Esophagus squamous epithelium (tissue), 4 donors: ENCODE measurements at regions not wholly inside any gene's neighbourhood (a gene's known extent, or its start where the extent isn't known, plus 50 kb on each side); places are given as distances from the start of the nearest gene placed in this dataset.

Experiments
- CTCF ChIP-seq, 6 experiments: fragments of 450-650 bp in 4 of 6; fragments of 200-600 bp in 2 of 6; sonication (generic) in 2 of 6; IDR thresholded peaks; one replicate each; pipeline ENCODE4 v1.5.1; 2016 to 2019; ENCODE audit warnings: antibody characterized with exemption in 6 of 6, mild to moderate bottlenecking in 4 of 6, moderate library complexity in 4 of 6
- POLR2A ChIP-seq, 4 donors: fragments of 450-650 bp; IDR thresholded peaks; one replicate each; pipeline ENCODE4 v1.6.1; 2017; ENCODE audit warnings: antibody characterized with exemption in 4 of 4, mild to moderate bottlenecking in 4 of 4, moderate library complexity in 3 of 4

DNA sequence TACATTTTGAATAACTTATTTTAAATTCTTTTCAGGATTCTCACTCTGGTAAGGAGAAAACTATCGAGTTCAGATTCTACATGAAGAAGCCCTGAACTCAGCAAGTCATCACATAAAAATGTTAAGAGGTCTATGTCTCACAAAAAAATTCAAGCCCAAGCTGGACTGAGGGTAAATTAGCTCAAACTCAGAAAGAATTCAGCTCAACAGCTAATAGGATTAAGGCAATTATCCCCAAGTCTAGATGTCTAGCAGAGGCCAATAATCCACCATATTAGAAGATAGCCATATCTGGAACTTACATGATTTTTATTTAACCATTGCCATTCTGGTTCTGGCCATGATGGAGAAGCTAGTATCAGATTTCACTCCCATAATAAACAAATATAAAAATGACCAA lies 909.7 kb downstream of the PLOD2 start:
- TF ChIP-seq CTCF (IDR thresholded peaks at IDR 0.05) (no peak), POLR2A (IDR thresholded peaks at IDR 0.05) (no peak)
